Right atrium auricular region (tissue), 2 donors: ENCODE measurements at regions not wholly inside any gene's neighbourhood (a gene's known extent, or its start where the extent isn't known, plus 50 kb on each side); places are given as distances from the start of the nearest gene placed in this dataset.

Source experiments
- DNase-seq: peaks from one replicate; pipeline ENCODE4 v3.0.0-alpha.2; 2019; ENCODE audit warnings: low spot score
- H3K27ac ChIP-seq, 2 donors: fragments of 200-600 bp; sonication (generic); 1 replicate in 1 of 2; 2 replicates in 1 of 2; pipeline ENCODE4 v1.5.1; 2016 to 2019
- H3K27me3 ChIP-seq, 2 donors: fragments of 200-600 bp; sonication (generic); one replicate each; pipeline versions ENCODE4 v1.5.1 to v1.6.0; 2017 to 2019
- H3K36me3 ChIP-seq: fragments of 200-600 bp; sonication (generic); one replicate; pipeline ENCODE4 v1.5.1; 2016
- H3K4me1 ChIP-seq, 2 donors: fragments of 200-600 bp; sonication (generic); one replicate each; pipeline versions ENCODE4 v1.5.1 to v1.6.0; 2017 to 2019
- H3K4me3 ChIP-seq, 2 donors: fragments of 200-600 bp; sonication (generic); 1 replicate in 1 of 2; 2 replicates in 1 of 2; pipeline ENCODE4 v1.5.1; 2017 to 2019; ENCODE audit warnings: mild to moderate bottlenecking in 1 of 2, moderate library complexity in 1 of 2
- H3K9me3 ChIP-seq, 2 donors: fragments of 200-600 bp; sonication (generic); one replicate each; pipeline ENCODE4 v1.5.1; 2019
- CTCF ChIP-seq, 2 donors: fragments of 200-600 bp; sonication (generic); IDR thresholded peaks; one replicate each; pipeline ENCODE4 v1.5.1; 2019; ENCODE audit warnings: antibody characterized with exemption in 2 of 2

- no peaks in the 10 kb centered on the region for H3K9me3 ChIP-seq
- no peak for TF ChIP-seq CTCF (IDR thresholded peaks at IDR 0.05)
- no peak overlapping the region for H3K4me3 ChIP-seq
- H3K27me3 ChIP-seq, result no peaks in the 10 kb centered on the region
- no peaks in the 10 kb centered on the region for H3K4me1 ChIP-seq
- H3K27ac ChIP-seq, result no peak overlapping the region
- H3K36me3 ChIP-seq, result no peaks in the 10 kb centered on the region
- DNase-seq, result no peak
Observed at GRCh38 chr2:193738892-193739291, 1544.2 kb upstream of the TMEFF2 start.

- no peak for DNase-seq
- H3K4me3 ChIP-seq, result no peak overlapping the region
- H3K27ac ChIP-seq, result no peak overlapping the region
- H3K9me3 ChIP-seq, result no peaks in the 10 kb centered on the region
- no peaks in the 10 kb centered on the region for H3K4me1 ChIP-seq
- no peaks in the 10 kb centered on the region for H3K27me3 ChIP-seq
- no peaks in the 10 kb centered on the region for H3K36me3 ChIP-seq
- no peak for TF ChIP-seq CTCF (IDR thresholded peaks at IDR 0.05)
Observed at GRCh38 chr2:193712912-193713311, 1518.2 kb upstream of the TMEFF2 start.

GRCh38 chr2:193703411-193703810, 1508.7 kb upstream of the TMEFF2 start:
- no peaks in the 10 kb centered on the region for H3K36me3 ChIP-seq
- no peak overlapping the region for H3K4me3 ChIP-seq
- no peaks in the 10 kb centered on the region for H3K4me1 ChIP-seq
- no peaks in the 10 kb centered on the region for H3K9me3 ChIP-seq
- no peak for DNase-seq
- TF ChIP-seq CTCF (IDR thresholded peaks at IDR 0.05), result no peak
- H3K27ac ChIP-seq, result no peak overlapping the region
- no peaks in the 10 kb centered on the region for H3K27me3 ChIP-seq

GRCh38 chr2:193701484-193701883, 1506.8 kb upstream of the TMEFF2 start:
- no peak for DNase-seq
- Histone ChIP-seq H3K36me3 (no peaks in the 10 kb centered on the region), H3K4me1 (no peaks in the 10 kb centered on the region), H3K27ac (no peak overlapping the region), H3K4me3 (no peak overlapping the region), H3K9me3 (no peaks in the 10 kb centered on the region), H3K27me3 (no peaks in the 10 kb centered on the region)
- no peak for TF ChIP-seq CTCF (IDR thresholded peaks at IDR 0.05)

- H3K27me3 ChIP-seq, result no peaks in the 10 kb centered on the region
- no peaks in the 10 kb centered on the region for H3K36me3 ChIP-seq
- no peaks in the 10 kb centered on the region for H3K4me1 ChIP-seq
- H3K9me3 ChIP-seq, result no peaks in the 10 kb centered on the region
- no peak overlapping the region for H3K4me3 ChIP-seq
- no peak for TF ChIP-seq CTCF (IDR thresholded peaks at IDR 0.05)
- H3K27ac ChIP-seq, result no peak overlapping the region
- no peak for DNase-seq
Observed at GRCh38 chr2:193695367-193695766, 1500.6 kb upstream of the TMEFF2 start.

GRCh38 chr2:193693758-193694157, 1499.0 kb upstream of the TMEFF2 start:
- no peak for TF ChIP-seq CTCF (IDR thresholded peaks at IDR 0.05)
- Histone ChIP-seq H3K36me3 (no peaks in the 10 kb centered on the region), H3K27me3 (no peaks in the 10 kb centered on the region), H3K4me3 (no peak overlapping the region), H3K9me3 (no peaks in the 10 kb centered on the region), H3K27ac (no peak overlapping the region), H3K4me1 (no peaks in the 10 kb centered on the region)
- DNase-seq, result no peak
